Testis (tissue), 2 donors: ENCODE measurements at regions not wholly inside any gene's neighbourhood (a gene's known extent, or its start where the extent isn't known, plus 50 kb on each side); places are given as distances from the start of the nearest gene placed in this dataset.

ENCODE experiments used
- DNase-seq: peaks from one replicate; pipeline ENCODE4 v3.0.0-alpha.2; 2019
- H3K27ac ChIP-seq, 2 donors: fragments of 200-600 bp; sonication (generic); one replicate each; pipeline ENCODE4 v1.5.1; 2019
- H3K27me3 ChIP-seq: fragments of 200-600 bp; sonication (generic); one replicate; pipeline ENCODE4 v1.5.1; 2019
- H3K36me3 ChIP-seq: fragments of 200-600 bp; sonication (generic); one replicate; pipeline ENCODE4 v1.5.1; 2017; ENCODE audit warnings: low read depth; ENCODE audit errors: missing control alignments
- H3K4me1 ChIP-seq: fragments of 200-600 bp; sonication (generic); one replicate; pipeline ENCODE4 v1.5.1; 2019
- H3K4me3 ChIP-seq, 2 donors: fragments of 200-600 bp; sonication (generic); one replicate each; pipeline ENCODE4 v1.5.1; 2017 to 2019
- H3K9me3 ChIP-seq: fragments of 200-600 bp; sonication (generic); one replicate; pipeline ENCODE4 v1.5.1; 2017
- POLR2A ChIP-seq: fragments of 450-650 bp; IDR thresholded peaks from one replicate; pipeline ENCODE4 v1.6.1; 2017; ENCODE audit warnings: antibody characterized with exemption, mild to moderate bottlenecking, moderate library complexity
- WGBS, 2 donors: methylation state at CpG; one replicate each; pipeline ENCODE4 v1.1.5; 2018; 5-methylcytosine and 5-hydroxymethylcytosine counted together
- intact Hi-C: fragments of 100-400 bp; cut with DNase I; formaldehyde crosslinking; loops from one replicate; pipeline ENCODE4 v1.15.1; 2023; ENCODE audit warnings: low total_unique reads
- TF ChIP-seq, protein P1 (sequence below), 3 experiments: fragments of 450-650 bp in 2 of 3; fragments of 200-600 bp in 1 of 3; sonication (generic) in 1 of 3; IDR thresholded peaks; one replicate each; pipeline ENCODE4 v1.5.1; 2016 to 2019; ENCODE audit warnings: antibody characterized with exemption in 3 of 3, mild to moderate bottlenecking in 2 of 3, moderate library complexity in 1 of 3

DNA sequence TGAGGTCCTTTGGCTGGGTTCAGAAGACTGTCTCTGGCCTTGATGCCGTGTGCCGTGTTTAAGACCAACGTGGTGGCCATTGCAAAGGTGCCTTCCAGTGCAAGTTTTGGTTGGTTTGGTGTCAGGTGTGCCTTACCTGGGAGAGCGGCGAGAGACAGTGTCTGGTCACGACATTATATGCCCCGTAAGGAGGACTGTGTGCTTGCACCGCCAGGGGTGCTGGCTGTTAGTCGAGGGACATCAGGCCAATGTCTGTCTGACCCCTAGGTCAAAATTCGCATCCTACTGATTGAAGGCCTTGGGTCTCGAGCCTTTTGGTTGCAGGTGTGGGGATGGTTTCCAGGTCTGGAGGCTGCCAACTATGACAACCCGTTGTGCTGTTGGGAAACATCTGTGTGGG lies 111.9 kb downstream of the SNRPN start:
- H3K9me3 ChIP-seq, result no peaks in the 10 kb centered on the region
- no peaks in the 10 kb centered on the region for H3K36me3 ChIP-seq
- no peak overlapping the region for H3K4me3 ChIP-seq
- 88 to 89% methylated on average over 10 to 12 of the region's 12 CpGs for WGBS, 2 donors
- intact Hi-C loops, result no loop called here
- no peak overlapping the region for H3K27ac ChIP-seq
- no peaks in the 10 kb centered on the region for H3K27me3 ChIP-seq
- no peaks in the 10 kb centered on the region for H3K4me1 ChIP-seq
- DNase-seq, result no peak
- TF ChIP-seq, protein P1, sequence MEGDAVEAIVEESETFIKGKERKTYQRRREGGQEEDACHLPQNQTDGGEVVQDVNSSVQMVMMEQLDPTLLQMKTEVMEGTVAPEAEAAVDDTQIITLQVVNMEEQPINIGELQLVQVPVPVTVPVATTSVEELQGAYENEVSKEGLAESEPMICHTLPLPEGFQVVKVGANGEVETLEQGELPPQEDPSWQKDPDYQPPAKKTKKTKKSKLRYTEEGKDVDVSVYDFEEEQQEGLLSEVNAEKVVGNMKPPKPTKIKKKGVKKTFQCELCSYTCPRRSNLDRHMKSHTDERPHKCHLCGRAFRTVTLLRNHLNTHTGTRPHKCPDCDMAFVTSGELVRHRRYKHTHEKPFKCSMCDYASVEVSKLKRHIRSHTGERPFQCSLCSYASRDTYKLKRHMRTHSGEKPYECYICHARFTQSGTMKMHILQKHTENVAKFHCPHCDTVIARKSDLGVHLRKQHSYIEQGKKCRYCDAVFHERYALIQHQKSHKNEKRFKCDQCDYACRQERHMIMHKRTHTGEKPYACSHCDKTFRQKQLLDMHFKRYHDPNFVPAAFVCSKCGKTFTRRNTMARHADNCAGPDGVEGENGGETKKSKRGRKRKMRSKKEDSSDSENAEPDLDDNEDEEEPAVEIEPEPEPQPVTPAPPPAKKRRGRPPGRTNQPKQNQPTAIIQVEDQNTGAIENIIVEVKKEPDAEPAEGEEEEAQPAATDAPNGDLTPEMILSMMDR (IDR thresholded peaks at IDR 0.05), result no peak
- TF ChIP-seq POLR2A, result no peak

DNA sequence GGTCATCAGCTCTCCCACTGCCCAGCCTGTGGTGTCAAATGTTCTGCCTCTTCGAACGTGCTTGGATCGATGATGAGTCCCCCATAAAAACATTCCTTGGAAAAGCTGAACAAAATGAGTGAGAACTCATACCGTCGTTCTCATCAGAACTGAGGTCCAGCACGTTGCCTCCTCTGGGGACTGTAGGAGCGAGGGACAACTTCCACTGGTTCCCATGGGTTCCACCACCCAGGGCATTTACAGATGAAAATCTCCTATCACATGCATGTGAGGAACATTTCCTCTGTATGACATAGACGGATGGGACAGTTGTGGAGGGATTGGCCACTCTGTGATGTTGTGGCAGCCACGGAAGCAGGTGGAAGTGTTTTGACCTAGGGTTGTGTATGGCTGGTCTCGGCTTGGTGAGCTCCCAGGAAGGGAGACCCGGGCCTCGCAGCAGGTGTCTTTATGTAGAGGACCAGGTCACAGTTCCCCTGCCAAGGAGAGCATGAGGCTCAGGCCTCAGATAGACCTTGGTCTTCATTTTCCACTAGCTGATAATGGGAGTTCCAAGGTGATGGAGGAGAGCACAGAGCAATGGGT lies 113.0 kb downstream of the SNRPN start:
- H3K36me3 ChIP-seq, result no peaks in the 10 kb centered on the region
- H3K4me1 ChIP-seq, result no peaks in the 10 kb centered on the region
- TF ChIP-seq POLR2A, result no peak
- TF ChIP-seq, protein P1 (IDR thresholded peaks at IDR 0.05), result no peak
- H3K27ac ChIP-seq, result no peak overlapping the region
- WGBS, 2 donors, result 83 to 97% methylated on average over 12 of the region's 12 CpGs
- intact Hi-C loops, result no loop called here
- H3K9me3 ChIP-seq, result no peaks in the 10 kb centered on the region
- no peak for DNase-seq
- H3K4me3 ChIP-seq, result no peak overlapping the region
- no peaks in the 10 kb centered on the region for H3K27me3 ChIP-seq

DNA sequence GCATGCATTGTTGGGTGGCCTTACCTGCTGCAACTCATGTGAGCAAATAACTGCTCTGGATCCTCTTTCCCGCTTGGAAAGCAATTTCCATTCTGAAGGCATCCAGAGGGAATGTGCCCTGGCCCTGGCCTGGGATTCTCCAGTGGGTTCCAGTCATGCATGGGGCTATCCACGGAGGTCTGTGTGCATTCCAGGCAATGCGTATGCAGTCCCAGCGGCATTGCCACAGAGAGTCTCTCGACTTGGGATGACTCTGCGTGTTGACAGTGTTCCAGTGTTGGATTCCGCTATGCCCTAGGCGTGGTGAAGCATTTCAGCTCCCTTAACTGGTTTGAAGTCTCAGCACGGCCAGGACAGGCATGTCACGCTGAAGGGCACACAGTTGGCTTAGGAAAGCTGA lies 113.9 kb downstream of the SNRPN start:
- Histone ChIP-seq H3K4me3 (no peak overlapping the region), H3K36me3 (no peaks in the 10 kb centered on the region), H3K27ac (no peak overlapping the region), H3K9me3 (no peaks in the 10 kb centered on the region), H3K27me3 (no peaks in the 10 kb centered on the region), H3K4me1 (no peaks in the 10 kb centered on the region)
- intact Hi-C loops, result no loop called here
- TF ChIP-seq POLR2A, result no peak
- TF ChIP-seq, protein P1 (IDR thresholded peaks at IDR 0.05), result no peak
- no peak for DNase-seq
- WGBS, 2 donors, result 82 to 90% methylated on average over 5 to 10 of the region's 10 CpGs

DNA sequence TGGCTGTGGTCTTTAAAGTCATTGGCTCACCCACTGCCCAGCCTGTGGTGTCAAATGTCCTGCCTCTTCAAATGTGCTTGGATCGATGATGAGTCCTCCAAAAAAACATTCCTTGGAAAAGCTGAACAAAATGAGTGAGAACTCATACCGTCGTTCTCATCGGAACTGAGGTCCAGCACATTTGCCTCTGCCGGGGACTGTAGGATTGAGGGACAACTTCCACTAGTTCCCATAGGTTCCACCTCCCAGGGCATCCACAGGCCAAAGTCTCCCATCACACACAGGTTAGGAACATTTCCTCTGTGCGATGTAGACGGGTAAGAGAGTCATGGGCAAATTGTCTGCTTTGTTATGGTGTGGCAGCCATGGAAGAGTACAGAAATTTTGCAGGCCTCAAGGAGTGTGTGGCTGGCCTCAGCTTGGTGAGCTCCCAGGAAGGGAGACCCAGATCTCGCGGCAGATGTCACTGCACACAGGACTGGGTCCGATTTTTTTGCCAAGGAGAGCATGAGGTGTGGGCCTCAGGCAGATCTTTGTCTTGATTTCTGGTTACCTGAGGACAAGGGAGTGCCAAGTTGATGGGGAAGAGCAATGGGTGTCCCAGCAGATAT lies 115.7 kb downstream of the SNRPN start:
- no peak overlapping the region for H3K4me3 ChIP-seq
- intact Hi-C loops, result no loop called here
- no peak for DNase-seq
- H3K36me3 ChIP-seq, result no peaks in the 10 kb centered on the region
- 93 to 94% methylated on average over 10 of the region's 10 CpGs for WGBS, 2 donors
- TF ChIP-seq, protein P1 (IDR thresholded peaks at IDR 0.05), result no peak
- no peak for TF ChIP-seq POLR2A
- no peaks in the 10 kb centered on the region for H3K27me3 ChIP-seq
- H3K4me1 ChIP-seq, result no peaks in the 10 kb centered on the region
- no peaks in the 10 kb centered on the region for H3K9me3 ChIP-seq
- H3K27ac ChIP-seq, result no peak overlapping the region
